GM23338 (cell line): ENCODE measurements at regions not wholly inside any gene's neighbourhood (a gene's known extent, or its start where the extent isn't known, plus 50 kb on each side); places are given as distances from the start of the nearest gene placed in this dataset.
A peak's percentile ranks its signal among the peaks of the same experiment; 100 is the strongest.

Source experiments
- ATAC-seq: fragments of 200-7000 bp; cut with Tn5 transposase; 3 replicates; pipeline ENCODE4 v1.9.1; 2020
- DNase-seq: peaks from one replicate; pipeline ENCODE4 v3.0.0-alpha.2; 2015; ENCODE audit warnings: low spot score
- H2AFZ ChIP-seq: fragments of 200-600 bp; sonication (generic); 2 replicates; pipeline ENCODE4 v1.8.0; 2016; ENCODE audit warnings: antibody characterized with exemption, mild to moderate bottlenecking, moderate library complexity
- H3F3A ChIP-seq: fragments of 200-600 bp; sonication (generic); replicated peaks from 2 replicates; pipeline ENCODE4 v1.8.0; 2017; ENCODE audit warnings: antibody characterized with exemption, mixed run types, low read depth
- H3K27ac ChIP-seq: fragments of 200-600 bp; sonication (generic); 2 replicates; pipeline ENCODE4 v1.6.1; 2016; ENCODE audit warnings: low read depth
- H3K27me3 ChIP-seq: fragments of 200-600 bp; sonication (generic); 2 replicates; pipeline ENCODE4 v1.8.0; 2016; ENCODE audit warnings: mild to moderate bottlenecking, mixed run types, moderate library complexity; ENCODE audit not compliant: insufficient read depth
- H3K36me3 ChIP-seq: fragments of 200-600 bp; sonication (generic); 2 replicates; pipeline ENCODE4 v1.8.0; 2016; ENCODE audit warnings: mild to moderate bottlenecking; ENCODE audit not compliant: insufficient read depth
- H3K4me1 ChIP-seq: fragments of 200-600 bp; sonication (generic); 2 replicates; pipeline ENCODE4 v1.8.0; 2016; ENCODE audit warnings: mild to moderate bottlenecking, moderate library complexity; ENCODE audit not compliant: insufficient read depth
- H3K4me2 ChIP-seq: fragments of 200-600 bp; sonication (generic); 2 replicates; pipeline ENCODE4 v1.7.1; 2017; ENCODE audit warnings: mixed run types
- H3K4me3 ChIP-seq: fragments of 200-600 bp; sonication (generic); 2 replicates; pipeline ENCODE4 v1.6.1; 2016; ENCODE audit warnings: mixed run types
- H3K79me2 ChIP-seq: fragments of 200-600 bp; sonication (generic); replicated peaks from 2 replicates; pipeline ENCODE4 v1.8.0; 2017; ENCODE audit warnings: mild to moderate bottlenecking; ENCODE audit not compliant: insufficient read depth
- H3K9me2 ChIP-seq: fragments of 200-600 bp; sonication (generic); 2 replicates; pipeline ENCODE4 v1.8.0; 2017; ENCODE audit not compliant: insufficient read depth
- H4K20me1 ChIP-seq: fragments of 200-600 bp; sonication (generic); replicated peaks from 2 replicates; pipeline ENCODE4 v1.8.0; 2017; ENCODE audit warnings: mild to moderate bottlenecking; ENCODE audit not compliant: insufficient read depth
- H3K27ac Mint-ChIP-seq: 2 replicates; pipeline ENCODE4 v1.8.0; 2020; ENCODE audit warnings: inconsistent platforms, mild to moderate bottlenecking, moderate library complexity, mixed read lengths
- H3K27me3 Mint-ChIP-seq: 3 replicates; pipeline ENCODE4 v1.8.0; 2022; ENCODE audit warnings: low read depth, mild to moderate bottlenecking, moderate library complexity, mixed read lengths, inconsistent platforms; ENCODE audit not compliant: insufficient read depth, poor library complexity
- H3K36me3 Mint-ChIP-seq: 3 replicates; pipeline ENCODE4 v1.8.0; 2021; ENCODE audit warnings: low read depth, mild to moderate bottlenecking, inconsistent platforms, moderate library complexity, mixed read lengths
- H3K4me1 Mint-ChIP-seq: 3 replicates; pipeline ENCODE4 v1.8.0; 2020; ENCODE audit warnings: mild to moderate bottlenecking, inconsistent platforms, mixed read lengths
- H3K4me3 Mint-ChIP-seq: 3 replicates; pipeline ENCODE4 v1.8.0; 2021; ENCODE audit warnings: moderate library complexity, mild to moderate bottlenecking, inconsistent platforms, mixed read lengths
- H3K9me3 Mint-ChIP-seq: 3 replicates; pipeline ENCODE4 v1.8.0; 2020; ENCODE audit warnings: moderate library complexity, mild to moderate bottlenecking, inconsistent platforms, mixed read lengths
- EZH2 ChIP-seq: fragments of 200-600 bp; sonication (generic); IDR thresholded peaks from one replicate; pipeline ENCODE4 v1.8.0; 2017; ENCODE audit warnings: antibody characterized with exemption, mild to moderate bottlenecking, low read depth; ENCODE audit not compliant: unreplicated experiment
- JUNB ChIP-seq: IDR thresholded peaks from one replicate; pipeline ENCODE4 v1.6.1; 2016; ENCODE audit warnings: antibody characterized with exemption; ENCODE audit not compliant: unreplicated experiment
- REST ChIP-seq: IDR thresholded peaks from one replicate; pipeline ENCODE4 v1.6.1; 2018; ENCODE audit warnings: antibody characterized with exemption; ENCODE audit not compliant: unreplicated experiment
- TF ChIP-seq, protein P1 (sequence below), 2 experiments: fragments of 200-600 bp in 1 of 2; sonication (generic) in 1 of 2; conservative IDR thresholded peaks; 2 replicates each; pipeline versions ENCODE4 v1.5.1 to v1.6.1; 2016 to 2017; ENCODE audit warnings: antibody characterized with exemption in 2 of 2, low read depth in 2 of 2, mild to moderate bottlenecking in 2 of 2, moderate library complexity in 1 of 2

DNA sequence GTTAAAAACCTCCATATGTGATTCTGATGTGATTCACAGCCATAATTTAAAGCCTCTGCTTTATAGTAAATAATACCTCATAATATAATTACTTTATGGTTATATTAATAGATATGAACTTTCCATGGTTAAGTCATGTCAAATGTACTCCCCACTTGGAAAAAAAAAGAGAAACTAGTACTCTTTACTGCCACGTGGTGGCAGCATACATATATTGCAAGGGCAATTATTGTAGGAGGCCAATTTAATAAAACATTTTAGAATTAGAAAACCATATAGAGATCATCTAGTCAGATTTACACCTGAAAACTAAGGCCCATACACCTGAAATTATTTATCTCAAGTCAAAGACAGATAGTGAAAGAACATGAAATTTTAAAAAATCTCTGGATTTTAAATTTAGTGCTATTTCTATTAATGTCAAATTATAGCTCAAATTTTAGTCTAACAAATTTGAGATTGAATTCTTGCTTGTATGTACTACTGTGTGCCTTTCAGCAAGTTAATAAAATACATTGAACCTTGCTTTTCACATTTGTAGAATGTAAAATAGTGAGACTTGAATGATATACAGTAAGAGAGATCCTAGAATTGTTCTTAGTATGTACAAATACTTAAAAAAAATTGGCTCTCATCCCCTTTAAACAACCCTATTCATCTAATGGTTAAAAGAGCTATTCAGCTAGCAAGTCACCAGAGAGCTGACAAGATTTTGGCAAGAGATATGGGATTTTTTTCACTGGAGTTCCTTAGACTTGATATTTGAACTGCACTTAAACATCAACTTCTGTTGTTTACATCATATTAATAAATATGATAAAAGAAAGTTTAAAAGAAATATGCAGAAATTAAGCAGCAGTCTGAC, 603.8 kb downstream of the TLE4 start:
- Histone ChIP-seq H4K20me1 (no peaks in the 10 kb centered on the region), H2AFZ (no peak overlapping the region), H3K27ac (no peak overlapping the region), H3F3A (no peaks in the 10 kb centered on the region), H3K4me2 (no peak overlapping the region), H3K4me1 (no peaks in the 10 kb centered on the region), H3K4me3 (no peak overlapping the region), H3K9me2 (no peaks in the 10 kb centered on the region; the same call in 1 of the 2 replicates), H3K79me2 (no peaks in the 10 kb centered on the region), H3K27me3 (no peaks in the 10 kb centered on the region), H3K36me3 (no peaks in the 10 kb centered on the region; the same call in 1 of the 2 replicates)
- DNase-seq = peak; percentile 67
- no peak for TF ChIP-seq EZH2
- TF ChIP-seq, protein P1, sequence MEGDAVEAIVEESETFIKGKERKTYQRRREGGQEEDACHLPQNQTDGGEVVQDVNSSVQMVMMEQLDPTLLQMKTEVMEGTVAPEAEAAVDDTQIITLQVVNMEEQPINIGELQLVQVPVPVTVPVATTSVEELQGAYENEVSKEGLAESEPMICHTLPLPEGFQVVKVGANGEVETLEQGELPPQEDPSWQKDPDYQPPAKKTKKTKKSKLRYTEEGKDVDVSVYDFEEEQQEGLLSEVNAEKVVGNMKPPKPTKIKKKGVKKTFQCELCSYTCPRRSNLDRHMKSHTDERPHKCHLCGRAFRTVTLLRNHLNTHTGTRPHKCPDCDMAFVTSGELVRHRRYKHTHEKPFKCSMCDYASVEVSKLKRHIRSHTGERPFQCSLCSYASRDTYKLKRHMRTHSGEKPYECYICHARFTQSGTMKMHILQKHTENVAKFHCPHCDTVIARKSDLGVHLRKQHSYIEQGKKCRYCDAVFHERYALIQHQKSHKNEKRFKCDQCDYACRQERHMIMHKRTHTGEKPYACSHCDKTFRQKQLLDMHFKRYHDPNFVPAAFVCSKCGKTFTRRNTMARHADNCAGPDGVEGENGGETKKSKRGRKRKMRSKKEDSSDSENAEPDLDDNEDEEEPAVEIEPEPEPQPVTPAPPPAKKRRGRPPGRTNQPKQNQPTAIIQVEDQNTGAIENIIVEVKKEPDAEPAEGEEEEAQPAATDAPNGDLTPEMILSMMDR (conservative IDR thresholded peaks at IDR 0.05; ENCODE audit: low read depth in 2 of 2) = peak; percentile 56 to 82
- no peak for TF ChIP-seq JUNB
- no peak for ATAC-seq
- no peak overlapping the region for H3K4me3 Mint-ChIP-seq
- H3K36me3 Mint-ChIP-seq = peaks cover 18% of the 10 kb centered on the region
- peaks cover 3% of the 10 kb centered on the region; the same call in 2 of the 3 replicates for H3K4me1 Mint-ChIP-seq
- no peaks in the 10 kb centered on the region for H3K27me3 Mint-ChIP-seq
- H3K9me3 Mint-ChIP-seq = peaks cover 19% of the 10 kb centered on the region
- no peak overlapping the region for H3K27ac Mint-ChIP-seq

DNA sequence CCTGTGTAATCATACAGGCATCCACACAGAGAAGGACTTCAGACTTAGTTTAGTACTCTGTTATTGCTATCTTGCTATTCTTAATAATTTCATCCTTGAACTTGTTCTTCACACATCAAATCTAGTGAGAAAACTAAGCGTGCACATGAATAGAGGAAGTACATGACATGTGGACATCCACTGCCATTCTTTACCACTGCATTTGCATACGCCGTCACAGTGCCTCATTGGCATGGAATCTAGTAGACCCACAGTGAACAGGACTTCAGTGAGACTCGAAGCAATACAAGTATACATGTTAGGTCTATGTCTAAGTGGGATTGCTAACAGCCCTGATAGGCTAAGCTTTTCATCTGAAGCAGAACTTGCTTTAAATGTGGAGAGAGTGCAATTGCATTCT, 592.1 kb downstream of the TLE4 start:
- no peaks in the 10 kb centered on the region for H3K36me3 ChIP-seq
- H3K9me2 ChIP-seq = peaks cover 5% of the 10 kb centered on the region; the same call in 1 of the 2 replicates
- ATAC-seq (no peak), DNase-seq (no peak)
- no peaks in the 10 kb centered on the region for H3K4me1 ChIP-seq
- H3K27ac Mint-ChIP-seq = no peak overlapping the region
- peaks cover under 1% of the 10 kb centered on the region; the same call in 2 of the 3 replicates for H3K4me1 Mint-ChIP-seq
- H2AFZ ChIP-seq = no peak overlapping the region
- no peak overlapping the region for H3K4me3 ChIP-seq
- no peak overlapping the region for H3K27ac ChIP-seq
- no peaks in the 10 kb centered on the region for H3K27me3 Mint-ChIP-seq
- H4K20me1 ChIP-seq = no peaks in the 10 kb centered on the region
- no peaks in the 10 kb centered on the region for H3K27me3 ChIP-seq
- no peak overlapping the region for H3K4me2 ChIP-seq
- H3K4me3 Mint-ChIP-seq = no peak overlapping the region
- TF ChIP-seq REST = no peak
- TF ChIP-seq, protein P1 (conservative IDR thresholded peaks at IDR 0.05; ENCODE audit: low read depth in 2 of 2) = no peak
- no peaks in the 10 kb centered on the region for H3K36me3 Mint-ChIP-seq
- H3F3A ChIP-seq = no peaks in the 10 kb centered on the region
- H3K79me2 ChIP-seq = no peaks in the 10 kb centered on the region
- H3K9me3 Mint-ChIP-seq = no peaks in the 10 kb centered on the region
